Ishikawa (cell line): ENCODE measurements at regions not wholly inside any gene's neighbourhood (a gene's known extent, or its start where the extent isn't known, plus 50 kb on each side); places are given as distances from the start of the nearest gene placed in this dataset.

Source experiments
- CEBPB ChIP-seq: IDR thresholded peaks from 2 replicates; pipeline ENCODE4 v1.6.1; 2012
- CREB1 ChIP-seq: IDR thresholded peaks from 2 replicates; pipeline ENCODE4 v1.6.1; 2012; ENCODE audit warnings: low read depth
- EGR1 ChIP-seq: IDR thresholded peaks from 2 replicates; pipeline ENCODE4 v1.6.1; 2012
- EP300 ChIP-seq: IDR thresholded peaks from 2 replicates; pipeline ENCODE4 v1.6.1; 2012; ENCODE audit warnings: borderline replicate concordance
- FOXM1 ChIP-seq: IDR thresholded peaks from 2 replicates; pipeline ENCODE4 v1.6.1; 2012; ENCODE audit warnings: low read depth, borderline replicate concordance
- MAX ChIP-seq: IDR thresholded peaks from 2 replicates; pipeline ENCODE4 v1.6.1; 2012
- NFIC ChIP-seq: IDR thresholded peaks from 2 replicates; pipeline ENCODE4 v1.6.1; 2012
- RAD21 ChIP-seq: IDR thresholded peaks from 2 replicates; pipeline ENCODE4 v1.6.1; 2012; ENCODE audit warnings: low read depth
- REST ChIP-seq: IDR thresholded peaks from 2 replicates; pipeline ENCODE4 v1.6.1; 2012; ENCODE audit warnings: low read depth, mild to moderate bottlenecking
- TAF1 ChIP-seq: IDR thresholded peaks from 2 replicates; pipeline ENCODE4 v1.6.1; 2012; ENCODE audit warnings: low read depth, mild to moderate bottlenecking
- TCF12 ChIP-seq: IDR thresholded peaks from 2 replicates; pipeline ENCODE4 v1.6.1; 2012; ENCODE audit warnings: low read depth
- TEAD4 ChIP-seq: IDR thresholded peaks from 2 replicates; pipeline ENCODE4 v1.6.1; 2012
- USF1 ChIP-seq: IDR thresholded peaks from 2 replicates; pipeline ENCODE4 v1.6.1; 2012
- YY1 ChIP-seq: IDR thresholded peaks from 2 replicates; pipeline ENCODE4 v1.6.1; 2012; ENCODE audit warnings: low read depth
- ZBTB7A ChIP-seq: IDR thresholded peaks from 2 replicates; pipeline ENCODE4 v1.6.1; 2012; ENCODE audit warnings: low read depth

- TF ChIP-seq CREB1 (no peak), EP300 (no peak), REST (no peak), YY1 (no peak), TAF1 (no peak), EGR1 (no peak), NFIC (no peak), FOXM1 (no peak), RAD21 (no peak)
These were observed 339.2 kb upstream of the JAG1 start for GRCh38 chr20:11012975-11013374.

GRCh38 chr20:11013801-11014200 is 340.0 kb upstream of the JAG1 start:
- no peak for TF ChIP-seq CEBPB
- TF ChIP-seq USF1, result no peak
- no peak for TF ChIP-seq REST

GRCh38 chr20:11015440-11015839 is 341.6 kb upstream of the JAG1 start:
- TF ChIP-seq USF1, result no peak
- TF ChIP-seq EP300, result no peak
- no peak for TF ChIP-seq CEBPB
- TF ChIP-seq TEAD4, result no peak
- no peak for TF ChIP-seq TCF12
- TF ChIP-seq CREB1, result no peak
- TF ChIP-seq TAF1, result no peak
- TF ChIP-seq RAD21, result no peak
- TF ChIP-seq ZBTB7A, result no peak
- TF ChIP-seq EGR1, result no peak
- TF ChIP-seq MAX, result no peak
- no peak for TF ChIP-seq FOXM1

GRCh38 chr20:11017446-11017845 is 343.6 kb upstream of the JAG1 start:
- TF ChIP-seq CEBPB, result no peak
- TF ChIP-seq NFIC, result no peak
- TF ChIP-seq ZBTB7A, result no peak
- no peak for TF ChIP-seq FOXM1
- no peak for TF ChIP-seq YY1
- TF ChIP-seq REST, result no peak
- TF ChIP-seq TCF12, result no peak
- no peak for TF ChIP-seq TEAD4
- no peak for TF ChIP-seq EGR1
- TF ChIP-seq USF1, result no peak
- TF ChIP-seq EP300, result no peak
- no peak for TF ChIP-seq RAD21

- TF ChIP-seq EGR1, result no peak
- TF ChIP-seq TAF1, result no peak
- no peak for TF ChIP-seq CREB1
- TF ChIP-seq TCF12, result no peak
- no peak for TF ChIP-seq USF1
- TF ChIP-seq NFIC, result no peak
- TF ChIP-seq YY1, result no peak
- no peak for TF ChIP-seq EP300
- TF ChIP-seq REST, result no peak
- no peak for TF ChIP-seq ZBTB7A
These were observed 344.9 kb upstream of the JAG1 start for GRCh38 chr20:11018668-11019170.
